ENCODE measurements at regions not wholly inside any gene's neighbourhood (a gene's known extent, or its start where the extent isn't known, plus 50 kb on each side); places are given as distances from the start of the nearest gene placed in this dataset.

DNA sequence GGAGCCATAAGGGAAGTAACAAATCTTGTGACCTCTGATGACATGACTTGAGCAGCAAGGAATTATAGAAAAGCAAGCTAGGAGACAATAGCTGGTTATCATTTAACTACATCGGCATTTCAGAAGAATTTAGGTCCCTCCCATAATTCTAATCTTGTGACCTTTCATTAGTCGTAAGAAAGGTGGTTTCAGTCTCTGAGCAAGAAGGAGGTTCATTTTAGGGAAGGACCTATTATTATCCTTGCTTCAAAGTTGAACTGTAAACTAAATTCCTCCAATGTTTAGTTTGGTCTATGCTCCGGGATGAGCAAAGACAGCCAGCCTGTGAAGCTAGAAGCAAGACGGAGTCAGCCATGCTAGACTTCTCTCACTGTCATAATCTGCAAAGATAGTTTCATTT, 159.6 kb downstream of the SLC16A9 start:
- BruUV-seq (replicated peaks): no TSS peak
- Histone ChIP-seq H3K27ac (ENCODE audit: low read length) (no peak overlapping the region), H3K9me3 (ENCODE audit: control insufficient read depth, insufficient read depth, low read depth, low read length) (no peaks in the 10 kb centered on the region), H3K4me1 (ENCODE audit: control insufficient read depth, insufficient read depth, low read length) (no peaks in the 10 kb centered on the region), H3K4me3 (ENCODE audit: low read depth in 2 of 2, low read length in 2 of 2) (no peak overlapping the region), H3K36me3 (ENCODE audit: control insufficient read depth, insufficient read depth, low read length) (no peaks in the 10 kb centered on the region), H3K27me3 (ENCODE audit: control insufficient read depth, insufficient read depth, low read length) (no peaks in the 10 kb centered on the region)
- DNase-seq (ENCODE audit: low read depth, low spot score) (no peak), ATAC-seq (no peak)
- TF ChIP-seq POLR2AphosphoS5 (IDR thresholded peaks at IDR 0.05; ENCODE audit: low read depth, low read length): no peak
- TF ChIP-seq, protein P1, sequence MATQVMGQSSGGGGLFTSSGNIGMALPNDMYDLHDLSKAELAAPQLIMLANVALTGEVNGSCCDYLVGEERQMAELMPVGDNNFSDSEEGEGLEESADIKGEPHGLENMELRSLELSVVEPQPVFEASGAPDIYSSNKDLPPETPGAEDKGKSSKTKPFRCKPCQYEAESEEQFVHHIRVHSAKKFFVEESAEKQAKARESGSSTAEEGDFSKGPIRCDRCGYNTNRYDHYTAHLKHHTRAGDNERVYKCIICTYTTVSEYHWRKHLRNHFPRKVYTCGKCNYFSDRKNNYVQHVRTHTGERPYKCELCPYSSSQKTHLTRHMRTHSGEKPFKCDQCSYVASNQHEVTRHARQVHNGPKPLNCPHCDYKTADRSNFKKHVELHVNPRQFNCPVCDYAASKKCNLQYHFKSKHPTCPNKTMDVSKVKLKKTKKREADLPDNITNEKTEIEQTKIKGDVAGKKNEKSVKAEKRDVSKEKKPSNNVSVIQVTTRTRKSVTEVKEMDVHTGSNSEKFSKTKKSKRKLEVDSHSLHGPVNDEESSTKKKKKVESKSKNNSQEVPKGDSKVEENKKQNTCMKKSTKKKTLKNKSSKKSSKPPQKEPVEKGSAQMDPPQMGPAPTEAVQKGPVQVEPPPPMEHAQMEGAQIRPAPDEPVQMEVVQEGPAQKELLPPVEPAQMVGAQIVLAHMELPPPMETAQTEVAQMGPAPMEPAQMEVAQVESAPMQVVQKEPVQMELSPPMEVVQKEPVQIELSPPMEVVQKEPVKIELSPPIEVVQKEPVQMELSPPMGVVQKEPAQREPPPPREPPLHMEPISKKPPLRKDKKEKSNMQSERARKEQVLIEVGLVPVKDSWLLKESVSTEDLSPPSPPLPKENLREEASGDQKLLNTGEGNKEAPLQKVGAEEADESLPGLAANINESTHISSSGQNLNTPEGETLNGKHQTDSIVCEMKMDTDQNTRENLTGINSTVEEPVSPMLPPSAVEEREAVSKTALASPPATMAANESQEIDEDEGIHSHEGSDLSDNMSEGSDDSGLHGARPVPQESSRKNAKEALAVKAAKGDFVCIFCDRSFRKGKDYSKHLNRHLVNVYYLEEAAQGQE (IDR thresholded peaks at IDR 0.05; ENCODE audit: insufficient read depth in 1 of 2, low read depth in 2 of 2, low read length in 1 of 2): no peak
- TF ChIP-seq TCF7L2 (IDR thresholded peaks at IDR 0.05; ENCODE audit: low read depth, low read length): no peak
- TF ChIP-seq, protein P2, sequence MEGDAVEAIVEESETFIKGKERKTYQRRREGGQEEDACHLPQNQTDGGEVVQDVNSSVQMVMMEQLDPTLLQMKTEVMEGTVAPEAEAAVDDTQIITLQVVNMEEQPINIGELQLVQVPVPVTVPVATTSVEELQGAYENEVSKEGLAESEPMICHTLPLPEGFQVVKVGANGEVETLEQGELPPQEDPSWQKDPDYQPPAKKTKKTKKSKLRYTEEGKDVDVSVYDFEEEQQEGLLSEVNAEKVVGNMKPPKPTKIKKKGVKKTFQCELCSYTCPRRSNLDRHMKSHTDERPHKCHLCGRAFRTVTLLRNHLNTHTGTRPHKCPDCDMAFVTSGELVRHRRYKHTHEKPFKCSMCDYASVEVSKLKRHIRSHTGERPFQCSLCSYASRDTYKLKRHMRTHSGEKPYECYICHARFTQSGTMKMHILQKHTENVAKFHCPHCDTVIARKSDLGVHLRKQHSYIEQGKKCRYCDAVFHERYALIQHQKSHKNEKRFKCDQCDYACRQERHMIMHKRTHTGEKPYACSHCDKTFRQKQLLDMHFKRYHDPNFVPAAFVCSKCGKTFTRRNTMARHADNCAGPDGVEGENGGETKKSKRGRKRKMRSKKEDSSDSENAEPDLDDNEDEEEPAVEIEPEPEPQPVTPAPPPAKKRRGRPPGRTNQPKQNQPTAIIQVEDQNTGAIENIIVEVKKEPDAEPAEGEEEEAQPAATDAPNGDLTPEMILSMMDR (IDR thresholded peaks at IDR 0.05): no peak
- no peak for TF ChIP-seq SIN3A (IDR thresholded peaks at IDR 0.05; ENCODE audit: borderline replicate concordance, insufficient read depth, low read depth, low read length)
- ChIA-PET POLR2A (interaction anchor here (0.7 kb wide), 1 partner anchor 389 kb away, joined by 3 read pairs; no protein-coding TSS in a partner anchor), CTCF (no interaction called here)
- in situ Hi-C loops (cut with HindIII; ENCODE audit: low pct_unique_long_range_greater_than_20kb, low sequenced_read_pairs) (no loop called here), intact Hi-C loops (cut with micrococcal nuclease; ENCODE audit: unreplicated experiment) (no loop called here)

DNA sequence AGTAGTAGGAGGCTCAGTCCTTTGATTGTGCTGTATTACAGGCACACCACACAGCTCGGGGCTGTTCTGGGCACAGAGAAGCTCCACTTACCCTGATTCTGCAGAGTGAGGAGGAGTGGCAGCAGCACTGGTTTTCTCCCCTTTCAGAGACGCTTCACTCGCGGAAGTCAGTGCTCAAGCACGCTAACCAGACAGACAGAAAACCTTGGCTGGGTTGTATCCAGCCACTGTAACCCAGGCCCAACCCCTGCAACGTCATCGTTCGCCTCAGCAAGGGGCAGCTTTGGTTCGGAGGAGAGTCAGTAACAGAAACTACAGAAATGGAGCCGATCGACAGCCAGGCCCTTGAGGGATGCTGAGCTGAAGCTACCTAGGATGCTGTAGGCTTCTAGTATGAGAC, 171.0 kb downstream of the SLC16A9 start:
- no peak overlapping the region for H3K4me3 ChIP-seq (ENCODE audit: low read depth in 2 of 2, low read length in 2 of 2)
- CTCF ChIA-PET: no interaction called here
- no peaks in the 10 kb centered on the region for H3K36me3 ChIP-seq (ENCODE audit: control insufficient read depth, insufficient read depth, low read length)
- intact Hi-C loops (cut with micrococcal nuclease; ENCODE audit: unreplicated experiment) (no loop called here), in situ Hi-C loops (cut with HindIII; ENCODE audit: low pct_unique_long_range_greater_than_20kb, low sequenced_read_pairs) (no loop called here)
- H3K27me3 ChIP-seq (ENCODE audit: control insufficient read depth, insufficient read depth, low read length): no peaks in the 10 kb centered on the region
- POLR2A ChIA-PET: no interaction called here
- no peak for ATAC-seq
- BruUV-seq (replicated peaks): no TSS peak
- H3K4me1 ChIP-seq (ENCODE audit: control insufficient read depth, insufficient read depth, low read length): no peaks in the 10 kb centered on the region
- H3K27ac ChIP-seq (ENCODE audit: low read length): no peak overlapping the region
- no peaks in the 10 kb centered on the region for H3K9me3 ChIP-seq (ENCODE audit: control insufficient read depth, insufficient read depth, low read depth, low read length)
- no peak for TF ChIP-seq TCF7L2 (IDR thresholded peaks at IDR 0.05; ENCODE audit: low read depth, low read length)
- TF ChIP-seq SIN3A (IDR thresholded peaks at IDR 0.05; ENCODE audit: borderline replicate concordance, insufficient read depth, low read depth, low read length): no peak
- TF ChIP-seq, protein P2 (IDR thresholded peaks at IDR 0.05): no peak
- TF ChIP-seq, protein P1 (IDR thresholded peaks at IDR 0.05; ENCODE audit: insufficient read depth in 1 of 2, low read depth in 2 of 2, low read length in 1 of 2): no peak
- TF ChIP-seq POLR2AphosphoS5 (IDR thresholded peaks at IDR 0.05; ENCODE audit: low read depth, low read length): no peak
- DNase-seq (ENCODE audit: low read depth, low spot score): no peak

All from Panc1 (cell line).